ENCODE measurements at regions not wholly inside any gene's neighbourhood (a gene's known extent, or its start where the extent isn't known, plus 50 kb on each side); places are given as distances from the start of the nearest gene placed in this dataset.
"Not testable (repeated sequence)": the region's sequence is repeated elsewhere in the genome, so short reads cannot be mapped to it uniquely, and the experiment has no call there.

DNA sequence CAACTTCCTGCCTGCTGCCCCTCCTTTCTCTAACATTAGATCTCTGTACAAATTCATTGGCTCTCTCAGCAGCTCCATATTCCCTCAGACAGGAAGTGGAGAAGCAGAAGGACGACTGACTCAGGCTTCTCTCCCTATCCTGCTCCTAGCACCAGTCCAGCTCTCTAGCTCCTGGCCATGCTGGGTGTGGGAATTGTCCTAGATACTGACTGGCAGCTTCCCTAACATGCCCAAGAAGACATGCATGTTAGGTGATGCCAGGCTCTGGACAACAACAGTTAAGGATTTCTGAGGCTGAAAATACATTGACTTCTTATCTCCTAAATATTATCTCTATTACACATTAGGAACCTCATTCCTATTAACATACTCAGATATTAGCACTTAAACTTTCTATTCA lies 292.9 kb downstream of the IKZF2 start:
- DNase-seq: no peak

DNA sequence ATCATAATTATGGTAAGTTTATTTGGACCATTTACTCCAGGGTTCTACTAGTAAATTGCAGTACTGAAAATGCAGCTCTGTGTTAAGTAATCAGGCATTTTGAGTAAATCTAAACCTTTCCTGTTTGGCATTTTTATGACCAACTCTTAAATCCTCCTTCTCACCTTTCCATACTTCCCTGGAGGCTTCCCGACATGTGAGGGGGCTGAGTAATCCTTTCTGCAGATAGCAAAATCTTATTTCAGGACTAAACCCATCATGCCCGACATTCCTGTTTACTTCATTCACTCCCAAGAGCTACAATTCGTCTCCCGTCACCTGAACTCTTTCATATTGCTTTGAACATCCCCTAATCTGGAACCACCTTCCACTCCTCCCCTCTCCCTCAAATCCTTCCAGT lies 296.6 kb downstream of the IKZF2 start:
- DNase-seq: no peak

DNA sequence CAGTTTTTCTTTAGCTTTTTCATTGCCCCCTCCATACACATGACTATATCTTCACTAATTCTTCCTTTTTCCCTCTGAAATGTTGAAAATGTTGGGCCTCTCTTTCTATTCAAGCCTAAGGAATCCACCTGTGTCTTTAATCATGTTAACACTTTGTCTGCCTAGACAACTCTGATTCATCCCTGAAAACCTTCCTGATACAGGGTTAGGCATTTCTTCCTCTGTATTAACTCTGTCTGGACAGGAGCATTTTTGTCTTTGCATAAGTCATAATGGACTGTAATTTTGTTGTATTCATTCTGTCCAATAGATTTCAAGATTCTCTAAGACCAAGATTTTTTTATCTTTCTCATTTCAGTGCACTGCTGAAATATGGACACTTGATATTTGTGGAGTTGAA lies 297.3 kb downstream of the IKZF2 start:
- no peak for DNase-seq

- no peak for DNase-seq
These were observed 305.5 kb downstream of the IKZF2 start for GRCh38 chr2:212845941-212846340.

- no peak for DNase-seq
These were observed 305.0 kb upstream of the ERBB4 start for GRCh38 chr2:212843409-212844199.

GRCh38 chr2:212842544-212843185 lies 304.1 kb upstream of the ERBB4 start:
- DNase-seq: no peak

DNA sequence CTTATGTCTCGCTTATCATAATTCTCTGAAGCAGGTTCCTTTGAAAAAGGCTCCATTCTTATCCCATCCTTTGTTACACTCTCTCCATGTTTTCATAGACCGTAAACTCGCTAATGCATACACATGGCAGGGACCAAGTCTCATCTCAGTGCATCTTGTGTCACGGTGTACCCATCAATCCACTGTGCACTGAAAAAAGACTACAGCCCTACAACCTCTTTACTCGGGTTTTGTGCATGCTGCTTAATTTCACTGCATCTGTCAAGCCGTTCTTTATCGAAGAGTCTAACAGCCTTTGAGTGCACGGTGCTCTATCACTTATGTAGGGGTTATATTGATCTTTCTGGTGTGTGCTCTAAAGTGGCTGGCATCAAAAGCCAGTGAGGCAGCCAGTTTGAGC lies 302.9 kb upstream of the ERBB4 start:
- DNase-seq: no peak

DNA sequence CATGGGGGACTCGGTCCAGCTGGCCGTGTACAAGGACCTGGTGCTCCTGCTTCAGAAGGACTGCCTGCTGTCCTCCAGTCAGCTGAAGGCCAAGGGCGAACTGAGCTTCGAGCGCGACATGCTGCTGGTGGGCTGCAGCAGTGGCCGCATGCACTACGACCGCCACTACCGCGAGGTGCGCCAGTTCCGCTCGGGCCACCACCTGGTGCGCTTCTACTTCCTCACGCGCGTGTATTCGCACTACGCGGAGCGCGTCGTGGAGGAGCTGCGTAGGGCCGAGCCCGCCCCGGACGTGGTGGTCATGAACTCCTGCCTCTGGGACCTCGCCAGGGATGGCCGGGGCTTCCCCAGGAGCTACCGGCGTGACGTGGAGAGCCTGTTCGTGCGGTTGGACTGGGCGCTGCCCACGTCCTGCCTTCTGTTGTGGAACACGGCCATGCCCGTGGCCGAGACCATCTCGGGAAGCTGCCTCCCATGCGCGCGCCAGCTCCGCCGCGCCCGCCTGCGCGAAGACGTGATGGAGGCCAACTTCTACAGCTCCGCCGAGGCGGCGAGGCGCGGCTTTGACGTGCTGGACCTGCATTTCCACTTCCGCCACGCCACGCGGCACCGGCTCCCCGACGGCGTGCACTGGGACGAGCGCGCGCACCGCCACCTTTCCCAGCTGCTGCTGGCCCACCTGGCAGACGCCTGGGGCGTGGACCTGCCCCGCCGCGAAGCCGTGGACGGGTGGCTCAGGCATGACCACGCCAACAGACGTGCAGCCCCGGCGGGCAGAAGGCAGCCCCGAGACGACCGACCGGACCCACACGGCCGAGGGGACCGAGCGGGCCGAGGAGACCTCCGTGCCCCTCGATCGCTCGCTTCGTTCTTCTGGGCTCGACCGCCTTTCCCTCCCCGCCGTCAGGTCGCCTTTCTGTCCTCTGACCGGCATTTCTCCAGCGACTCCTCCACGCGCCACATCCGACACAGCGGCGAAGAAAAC lies 293.9 kb upstream of the ERBB4 start:
- DNase-seq: no peak

DNA sequence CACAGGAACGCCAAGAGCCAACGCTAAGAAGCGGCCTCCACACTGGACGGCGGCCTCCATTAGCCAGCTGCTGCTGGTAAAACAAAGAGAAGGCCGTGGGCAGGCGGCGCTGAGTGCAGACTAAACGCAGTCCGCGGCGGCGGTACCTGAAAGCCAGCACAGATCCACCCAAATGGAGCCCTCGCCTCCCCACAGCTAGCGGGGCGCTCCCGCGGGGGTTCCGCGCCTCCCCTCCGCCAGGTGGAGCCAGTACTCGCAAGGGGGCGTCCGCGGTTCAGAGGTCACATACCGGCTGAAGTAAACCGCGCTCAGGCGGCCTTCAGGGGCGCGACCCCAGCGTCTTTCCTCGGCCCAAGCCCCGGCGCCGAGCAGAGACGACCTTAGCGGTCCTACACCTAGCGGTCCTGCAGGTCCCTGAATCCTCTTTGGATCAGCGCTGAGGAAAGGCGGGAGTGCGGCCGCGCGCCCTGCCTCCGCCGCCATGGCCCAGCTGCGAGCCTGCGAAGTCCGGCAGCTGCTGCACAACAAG lies 293.1 kb upstream of the ERBB4 start:
- DNase-seq: no peak

DNA sequence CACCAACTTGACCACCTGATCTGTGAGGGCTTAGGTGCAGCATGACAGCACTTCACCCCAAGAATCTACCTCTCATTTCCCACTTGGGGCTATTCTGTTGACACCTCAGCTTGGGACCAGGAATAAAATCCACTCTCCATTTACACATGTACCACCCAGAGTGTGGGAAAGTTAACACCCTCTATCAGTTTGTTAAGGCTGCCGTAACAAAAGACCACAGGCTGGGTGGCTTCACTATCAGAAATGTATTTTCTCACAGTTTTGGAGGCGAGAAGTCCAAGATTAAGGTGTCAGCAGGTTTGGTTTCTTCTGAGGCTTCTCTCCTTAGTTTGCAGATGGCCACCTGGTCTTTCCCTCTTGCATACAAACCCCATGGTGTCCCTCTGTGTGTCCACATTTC lies 277.7 kb upstream of the ERBB4 start:
- no peak for DNase-seq

DNA sequence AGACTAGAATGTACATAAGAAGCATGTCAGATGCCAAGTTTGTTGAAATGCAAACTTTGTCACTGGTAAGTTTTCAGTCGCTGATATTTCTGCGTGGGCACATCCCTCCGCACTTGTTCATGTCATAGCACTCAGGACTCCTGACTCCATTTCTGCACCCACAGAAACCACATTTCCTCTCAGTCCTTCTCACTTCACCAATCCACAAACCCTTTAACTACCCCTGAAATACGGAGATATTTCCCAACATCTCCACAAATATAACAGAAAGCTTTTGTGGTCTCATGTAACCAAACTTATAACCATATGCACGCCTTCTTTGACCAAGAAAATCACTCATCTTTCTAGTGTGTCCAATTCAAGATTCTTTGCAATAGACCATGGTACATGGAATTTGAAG lies 276.9 kb upstream of the ERBB4 start:
- DNase-seq: no peak

DNA sequence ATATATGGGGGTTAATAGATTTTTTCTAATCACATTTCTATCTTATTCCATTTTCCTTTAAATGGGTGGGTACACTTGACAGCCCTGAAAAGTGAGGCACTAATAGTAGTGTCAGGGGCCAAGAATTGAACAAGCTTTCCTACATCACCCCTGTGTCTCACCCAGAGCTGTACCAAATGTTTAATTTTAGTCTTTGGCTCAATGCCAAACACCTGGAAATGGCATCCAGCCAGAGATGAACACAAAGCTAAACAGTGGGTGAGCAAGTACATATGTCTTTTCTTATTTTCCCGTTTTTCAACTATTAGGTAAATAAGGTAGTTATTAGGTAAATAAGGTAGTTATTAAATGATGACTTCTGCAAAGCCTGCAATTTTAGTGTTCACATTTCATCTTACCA lies 276.3 kb upstream of the ERBB4 start:
- no peak for DNase-seq

DNA sequence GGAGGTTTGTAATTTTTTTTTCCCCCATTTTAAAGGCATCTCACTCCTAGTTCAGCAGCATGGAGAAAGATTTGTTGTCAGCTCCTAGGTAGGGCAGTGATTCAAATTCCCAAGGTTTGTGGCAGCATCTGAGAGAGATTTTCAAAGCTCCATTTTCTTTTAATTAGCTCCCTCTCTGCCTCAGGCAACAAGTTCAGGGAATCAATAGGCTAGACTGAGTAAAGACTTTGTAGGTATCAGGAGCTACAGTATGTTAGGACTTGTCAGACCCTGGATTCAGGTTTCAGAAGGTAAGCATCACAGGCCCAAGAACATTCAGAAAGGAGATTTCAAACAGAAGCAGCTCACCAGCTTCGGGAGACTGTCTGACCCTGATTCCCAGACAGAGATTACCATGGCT lies 273.3 kb upstream of the ERBB4 start:
- DNase-seq: no peak

GRCh38 chr2:212811036-212811805 lies 272.6 kb upstream of the ERBB4 start:
- DNase-seq: no peak

DNA sequence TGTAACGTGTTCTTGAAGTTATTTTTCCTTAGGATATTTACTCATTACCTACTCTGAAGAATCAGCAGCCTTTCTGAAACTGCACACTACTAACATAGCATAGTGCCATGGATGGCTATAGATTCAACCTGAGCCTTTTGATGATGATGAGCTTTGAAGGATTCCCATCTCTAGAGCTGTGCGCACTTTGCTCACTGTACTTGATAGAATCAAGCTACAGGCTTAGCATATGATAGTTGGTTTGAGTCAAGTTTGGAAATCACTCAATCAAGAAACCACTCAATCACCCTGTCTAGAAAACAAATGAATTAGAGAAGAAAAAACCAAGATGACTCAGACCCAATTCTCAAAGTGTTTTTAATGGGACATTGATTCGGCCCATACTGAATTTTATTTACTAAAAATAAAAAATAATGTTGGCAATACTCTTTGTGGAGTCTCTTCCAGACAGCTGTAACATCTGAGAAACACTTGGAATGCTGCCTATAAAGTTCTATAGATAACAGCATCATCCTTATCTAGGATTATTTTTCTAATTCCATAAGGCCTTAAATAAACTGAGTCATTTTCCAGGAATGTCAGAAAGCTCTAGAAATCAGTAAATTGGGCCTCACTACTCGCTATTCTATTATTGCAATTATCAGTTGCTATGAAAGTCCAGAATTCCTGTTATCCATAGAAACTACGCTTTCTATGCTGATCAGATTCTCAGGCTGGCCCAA lies 259.0 kb upstream of the ERBB4 start:
- DNase-seq: no peak

- DNase-seq: no peak
These were observed 255.9 kb upstream of the ERBB4 start for GRCh38 chr2:212794471-212794870.

GRCh38 chr2:212791569-212791968 lies 253.0 kb upstream of the ERBB4 start:
- DNase-seq: no peak

GRCh38 chr2:212786088-212786487 lies 247.5 kb upstream of the ERBB4 start:
- not testable (repeated sequence) for DNase-seq

DNA sequence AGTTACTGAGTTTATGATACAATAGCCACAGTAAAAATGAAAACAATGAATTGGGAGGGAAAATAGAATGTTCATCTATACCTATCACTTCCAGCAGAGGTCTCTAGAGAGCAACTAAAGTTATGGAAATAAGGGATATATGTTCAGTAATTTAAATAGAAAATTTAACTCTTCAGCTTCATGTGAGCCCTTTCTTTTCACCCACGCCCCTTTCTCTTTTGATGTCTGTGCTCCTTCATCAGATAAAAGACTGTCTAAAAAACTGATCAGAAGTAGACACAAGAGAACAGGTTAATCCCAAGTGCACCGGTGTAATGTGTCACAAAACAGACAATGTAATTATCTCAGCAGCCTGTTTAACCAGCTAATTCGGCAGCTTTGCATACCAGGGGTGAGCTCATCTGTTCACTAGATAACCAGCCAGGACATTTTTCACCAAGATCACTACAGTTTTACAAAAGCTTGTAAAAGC lies 238.5 kb upstream of the ERBB4 start:
- no peak for DNase-seq

GRCh38 chr2:212773808-212774339 lies 235.3 kb upstream of the ERBB4 start:
- no peak for DNase-seq

- DNase-seq: no peak
These were observed 231.6 kb upstream of the ERBB4 start for GRCh38 chr2:212770240-212770639.

All from stimulated activated CD4-positive, alpha-beta T cell treated with anti-CD3 and anti-CD28 coated beads, Interleukin-2, amount 100 ng/mL, for 24 hours (primary cell).